CD4-positive, alpha-beta T cell treated with Interleukin-4 for 4 hours (primary cell): ENCODE measurements at regions not wholly inside any gene's neighbourhood (a gene's known extent, or its start where the extent isn't known, plus 50 kb on each side); places are given as distances from the start of the nearest gene placed in this dataset.
"Not testable (repeated sequence)": the region's sequence is repeated elsewhere in the genome, so short reads cannot be mapped to it uniquely, and the experiment has no call there.

Experiments used
- DNase-seq: peaks from one replicate; pipeline ENCODE4 v3.0.0-alpha.2; 2020

DNA sequence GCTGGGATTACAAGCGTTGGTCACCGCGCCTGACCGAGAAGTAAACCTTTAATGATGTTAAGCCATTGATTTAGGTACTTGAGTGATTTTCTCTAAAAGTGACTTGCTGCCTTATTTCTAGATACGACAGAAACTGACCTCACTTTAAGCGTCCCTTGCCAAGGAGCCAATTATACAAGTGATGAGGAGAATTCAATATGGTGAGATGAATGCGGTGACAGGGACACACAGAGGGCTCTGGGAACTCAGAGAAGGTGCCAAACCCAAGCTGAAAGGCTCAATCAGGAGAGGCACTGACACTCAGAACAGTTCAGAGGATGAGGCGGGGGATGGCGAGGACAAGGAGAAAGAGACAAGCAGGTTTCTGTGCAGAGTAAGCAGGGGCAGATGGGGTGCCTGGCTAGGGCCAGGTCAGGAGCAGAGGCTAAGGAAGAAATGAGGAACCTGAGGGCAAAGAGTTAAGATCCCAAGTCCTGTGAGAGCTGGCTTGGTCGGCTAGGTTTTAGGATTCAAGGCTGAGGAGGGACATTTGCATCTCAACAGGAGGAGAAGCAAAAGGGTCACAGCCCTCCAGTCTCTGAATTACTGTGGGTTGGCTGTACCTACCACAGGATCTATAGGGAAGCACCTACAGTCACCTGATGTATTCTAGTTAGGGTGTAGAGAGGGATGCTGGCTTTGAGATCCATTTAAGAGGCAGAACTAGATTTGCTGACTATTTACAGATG is 83.2 kb upstream of the USP24 start:
- DNase-seq: no peak

DNA sequence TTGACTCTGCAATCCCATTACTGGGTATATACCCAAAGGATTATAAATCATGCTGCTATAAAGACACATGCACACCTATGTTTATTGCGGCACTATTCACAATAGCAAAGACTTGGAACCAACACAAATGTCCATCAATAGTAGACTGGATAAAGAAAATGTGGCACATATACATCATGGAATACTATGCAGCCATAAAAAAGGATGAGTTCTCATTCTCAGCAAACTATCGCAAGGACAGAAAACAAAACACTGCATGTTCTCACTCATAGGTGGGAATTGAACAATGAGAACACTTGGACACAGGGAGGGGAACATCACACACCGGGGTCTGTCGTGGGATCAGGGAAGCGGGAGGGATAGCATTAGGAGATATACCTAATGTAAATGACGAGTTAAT is 81.1 kb upstream of the USP24 start:
- DNase-seq: not testable (repeated sequence)

DNA sequence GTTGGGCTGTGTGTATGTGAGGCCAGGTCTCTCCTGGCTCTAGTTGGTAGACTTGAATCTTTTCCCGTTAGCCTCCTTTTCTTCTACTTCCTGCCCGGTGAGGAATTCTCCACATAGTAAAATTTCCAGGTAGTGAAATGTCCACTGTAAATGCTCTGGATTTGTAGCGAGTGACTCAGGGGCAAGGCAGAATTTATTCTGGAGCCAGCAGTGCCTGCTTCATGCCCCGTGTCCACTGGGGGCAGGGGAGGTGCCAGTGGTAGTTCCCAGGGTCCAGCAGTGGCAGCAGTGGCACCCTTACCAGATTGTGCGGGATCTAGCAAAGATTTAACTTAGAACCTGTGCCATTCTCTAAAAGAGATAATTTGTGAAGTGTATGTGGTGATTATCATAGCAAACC is 74.5 kb upstream of the USP24 start:
- DNase-seq: no peak

DNA sequence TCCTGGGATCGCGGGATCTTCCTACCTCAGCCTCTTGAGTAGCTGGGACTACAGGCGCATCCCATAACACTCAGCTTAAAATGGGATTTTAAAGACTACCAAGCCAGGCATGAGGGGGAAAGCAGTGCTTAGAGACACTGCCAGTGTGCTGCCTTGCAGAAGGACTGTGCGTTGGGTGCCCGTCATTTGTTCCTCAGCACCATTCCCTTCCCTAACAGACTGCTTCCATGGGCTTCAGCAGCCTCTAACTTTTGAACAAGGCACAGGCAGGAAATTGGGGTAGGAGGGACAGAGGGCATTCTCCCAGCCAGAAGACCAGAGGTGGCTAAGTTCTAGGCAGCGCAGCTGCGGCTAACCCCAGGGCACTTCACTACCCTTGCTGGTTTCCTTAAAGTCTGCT is 73.9 kb upstream of the USP24 start:
- DNase-seq: no peak

DNA sequence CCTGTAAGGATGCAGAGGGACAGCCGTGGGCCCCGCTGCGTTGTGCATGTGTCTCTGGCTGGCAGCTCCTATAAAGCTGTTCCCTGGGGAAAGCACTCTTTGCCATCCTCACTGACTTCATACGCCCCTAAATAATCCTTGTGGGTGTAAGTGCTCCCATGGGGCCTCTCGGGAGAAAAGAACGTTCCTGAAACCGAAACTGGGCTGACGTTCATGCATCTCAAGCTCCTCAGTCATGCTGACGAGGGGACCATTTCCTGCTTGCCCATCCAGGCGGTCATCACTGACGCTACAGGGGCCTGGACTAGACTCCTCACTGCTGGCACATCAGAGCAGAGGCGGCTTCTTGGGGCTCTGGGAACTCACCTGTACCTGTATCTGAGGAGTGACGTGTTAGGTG is 73.1 kb upstream of the USP24 start:
- DNase-seq: no peak

DNA sequence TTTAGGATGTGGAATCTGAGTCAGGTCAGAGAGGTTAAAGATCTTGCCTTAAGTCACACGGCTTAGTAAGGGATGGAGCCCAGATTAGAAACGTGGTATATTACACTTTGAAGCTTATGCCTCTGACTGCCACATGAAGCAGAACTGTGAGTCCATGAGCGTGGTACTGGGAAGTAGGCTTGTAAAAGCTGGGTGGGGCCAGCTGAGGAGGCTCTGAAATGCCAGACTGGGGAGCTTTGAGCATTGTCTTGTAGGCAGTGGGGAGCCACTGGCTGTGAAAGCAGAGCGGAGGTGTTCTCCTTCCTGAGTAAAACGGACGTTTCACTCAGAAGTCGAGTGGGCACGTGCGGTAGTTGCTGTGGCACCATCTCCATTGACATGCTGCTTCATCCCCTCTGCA is 72.6 kb upstream of the USP24 start:
- DNase-seq: no peak

DNA sequence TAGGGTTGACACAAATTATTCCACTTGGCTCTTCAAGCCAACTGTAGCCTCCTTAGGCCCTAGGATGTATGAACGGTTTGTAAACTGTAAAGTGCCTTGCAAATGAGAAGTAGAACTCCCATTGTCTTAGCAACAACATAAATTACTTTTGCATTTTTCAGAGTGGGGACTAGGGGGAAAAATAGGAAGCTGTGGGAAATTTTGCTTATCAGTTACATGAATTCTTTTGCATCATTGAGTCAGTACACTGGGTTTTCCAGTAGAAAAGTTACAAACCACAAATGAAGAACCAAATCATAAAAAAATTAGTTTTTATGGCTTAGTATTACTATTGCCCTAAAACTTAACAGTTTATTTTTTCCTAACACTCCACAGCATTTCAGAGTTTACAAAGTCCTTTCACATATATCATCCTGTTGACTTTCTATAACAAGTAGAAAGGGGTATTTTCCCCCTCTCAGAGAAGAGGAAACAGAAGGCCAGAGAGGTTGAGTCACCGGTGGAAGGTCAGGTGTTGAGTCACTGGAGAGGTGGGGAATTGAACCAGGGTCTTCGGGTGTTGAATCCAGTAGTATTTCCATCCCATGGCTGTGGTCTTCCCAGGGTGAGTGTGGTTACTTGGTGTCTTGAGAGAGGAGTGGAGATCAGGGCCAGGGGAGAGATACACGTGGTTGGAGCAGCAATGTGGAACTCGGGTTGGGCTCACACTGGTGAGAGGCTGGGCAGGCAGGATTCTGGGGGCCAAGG is 71.9 kb upstream of the USP24 start:
- no peak for DNase-seq

DNA sequence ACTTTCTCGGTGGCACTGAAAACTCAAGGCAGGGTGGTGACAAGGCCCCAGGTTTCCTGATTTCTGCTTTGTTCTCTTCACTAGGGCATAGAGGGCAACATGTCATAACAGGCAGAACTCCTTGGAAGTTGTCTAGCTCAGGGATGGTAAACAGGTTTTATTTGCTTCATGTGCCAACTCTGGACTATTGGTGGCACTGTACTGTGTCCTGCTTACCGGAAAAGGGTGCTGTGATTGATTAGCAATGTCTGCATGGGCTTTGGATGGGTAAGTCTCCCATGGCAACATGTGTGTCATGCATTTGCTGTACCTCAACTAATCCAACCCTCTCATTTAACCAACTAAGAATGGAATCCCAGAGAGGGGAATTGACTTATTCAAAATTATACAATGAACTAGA is 70.7 kb upstream of the USP24 start:
- DNase-seq: no peak

DNA sequence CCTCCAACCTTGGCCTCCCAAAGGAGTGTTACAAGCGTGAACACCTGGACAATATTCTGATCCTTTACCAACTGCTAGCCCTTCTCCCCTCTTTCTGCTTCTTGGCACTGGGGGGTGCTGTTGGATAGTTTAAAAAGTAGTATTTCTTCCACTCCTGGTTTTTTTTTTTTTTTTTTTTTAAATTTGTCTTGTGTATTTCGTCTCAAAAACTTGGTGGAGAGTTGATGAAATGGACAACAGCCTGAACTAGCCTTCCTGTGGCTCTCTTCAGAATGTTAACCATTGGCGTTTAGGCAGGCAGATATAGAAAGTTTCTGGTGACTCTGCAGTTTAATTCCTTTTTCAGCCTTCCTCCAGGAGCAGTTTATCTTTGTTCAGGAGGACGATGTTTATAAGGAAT is 69.7 kb upstream of the USP24 start:
- no peak for DNase-seq

DNA sequence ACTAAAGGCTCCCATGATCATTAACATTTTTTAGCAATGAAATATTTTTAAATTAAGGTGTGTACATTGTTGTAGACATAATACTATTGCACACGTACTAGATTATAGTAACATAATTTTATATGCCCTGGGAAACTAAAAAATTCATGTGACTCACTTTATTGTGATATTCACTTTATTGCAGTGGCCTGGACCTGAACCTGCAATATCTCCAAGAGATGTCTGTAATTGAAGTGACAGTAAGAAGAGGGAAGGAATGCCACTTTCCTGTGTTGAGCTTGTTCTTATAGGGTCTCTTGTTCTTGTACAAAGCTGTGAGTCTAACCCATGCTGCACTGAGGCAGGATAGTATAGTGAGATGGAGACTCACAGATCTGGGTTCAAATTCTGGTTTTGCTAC is 66.9 kb upstream of the USP24 start:
- DNase-seq: no peak

DNA sequence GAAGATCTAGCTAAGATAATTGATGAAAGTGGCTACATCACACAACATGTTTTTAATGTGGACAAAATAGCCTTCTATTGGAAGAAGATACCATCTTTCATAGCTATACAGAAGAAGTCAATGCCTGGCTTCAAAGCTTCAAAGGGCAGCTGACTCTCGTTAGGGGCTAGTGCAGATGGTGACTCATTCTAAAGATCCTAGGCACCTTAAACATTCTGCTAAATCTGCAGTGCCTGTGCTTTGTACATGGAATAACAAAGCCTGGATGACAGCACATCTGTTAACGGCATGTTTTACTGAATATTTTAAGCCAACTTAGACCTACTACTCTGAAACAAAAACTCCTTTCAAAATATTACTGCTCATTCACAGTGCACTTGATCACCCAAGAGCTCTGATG is 65.6 kb upstream of the USP24 start:
- DNase-seq: no peak

DNA sequence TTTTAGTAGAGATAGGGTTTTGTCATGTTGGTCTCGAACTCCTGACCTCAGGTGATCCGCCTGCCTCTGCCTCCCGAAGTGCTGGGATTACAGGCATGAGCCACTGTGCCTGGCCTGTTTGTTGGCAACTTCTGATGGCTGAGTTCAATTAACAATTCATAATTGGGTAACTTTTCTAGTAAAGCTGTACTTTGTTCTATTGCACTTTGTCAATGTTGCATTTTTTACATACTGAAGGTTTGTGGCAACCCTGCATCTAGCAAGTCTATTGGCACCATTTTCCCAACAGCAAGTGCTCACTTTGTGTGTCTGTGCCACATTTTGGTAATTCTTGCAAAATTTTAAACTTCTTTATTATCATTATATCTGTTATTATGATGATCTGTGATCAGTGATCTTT is 64.5 kb upstream of the USP24 start:
- no peak for DNase-seq

DNA sequence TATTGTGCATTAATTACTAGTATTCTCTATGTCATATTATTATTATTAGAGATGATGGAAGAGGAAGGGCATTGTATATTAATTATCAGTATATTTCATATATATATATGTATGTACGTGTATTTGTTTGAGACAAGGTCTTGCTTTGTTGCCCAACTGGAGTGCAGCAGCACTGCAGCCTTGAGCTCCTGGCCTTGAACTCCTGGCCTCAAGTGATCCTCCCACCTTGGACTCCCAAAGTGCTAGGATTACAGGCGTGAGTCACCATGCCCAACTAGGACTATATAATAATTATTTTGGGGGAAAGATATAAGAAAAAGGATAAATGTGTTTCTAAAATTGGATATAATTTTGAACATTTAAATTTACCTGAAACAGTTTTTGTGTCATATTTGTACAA is 63.2 kb upstream of the USP24 start:
- no peak for DNase-seq

DNA sequence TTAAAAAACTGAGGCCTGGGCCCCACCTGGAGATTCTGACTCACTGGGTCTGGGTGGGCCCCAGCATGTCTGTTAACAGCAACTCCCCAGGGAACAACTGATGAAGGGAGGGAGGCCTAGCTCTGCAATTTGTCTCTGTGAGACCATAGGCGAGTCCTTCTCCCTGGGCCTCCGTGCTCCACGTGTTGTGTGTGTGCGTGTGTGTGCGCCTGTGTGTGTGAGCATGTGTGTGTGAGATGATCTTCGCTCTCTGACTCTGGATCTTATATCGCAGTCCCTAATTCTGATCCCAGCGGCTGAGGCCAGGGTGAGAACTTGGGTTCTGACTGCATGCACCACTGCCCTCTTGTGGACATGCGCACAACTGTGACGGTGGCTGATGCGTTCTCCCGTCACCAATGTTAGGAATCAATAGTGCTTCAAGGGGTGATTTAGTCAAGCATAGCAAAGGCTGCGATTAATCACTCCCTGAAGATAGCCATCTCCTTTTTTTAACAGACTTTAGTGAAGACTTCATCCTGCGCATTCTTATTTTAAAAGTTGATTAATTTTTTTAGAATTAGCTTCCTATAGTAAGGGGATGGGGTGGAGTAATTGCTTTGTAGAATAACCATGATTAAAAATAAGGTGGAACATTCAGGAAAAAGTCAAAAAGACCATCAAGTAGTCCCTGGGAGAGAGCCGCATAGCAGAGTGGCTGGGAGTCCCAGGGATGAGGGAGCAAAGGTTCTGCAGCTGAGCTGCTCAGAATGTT is 62.4 kb upstream of the USP24 start:
- peak; percentile 71 for DNase-seq

DNA sequence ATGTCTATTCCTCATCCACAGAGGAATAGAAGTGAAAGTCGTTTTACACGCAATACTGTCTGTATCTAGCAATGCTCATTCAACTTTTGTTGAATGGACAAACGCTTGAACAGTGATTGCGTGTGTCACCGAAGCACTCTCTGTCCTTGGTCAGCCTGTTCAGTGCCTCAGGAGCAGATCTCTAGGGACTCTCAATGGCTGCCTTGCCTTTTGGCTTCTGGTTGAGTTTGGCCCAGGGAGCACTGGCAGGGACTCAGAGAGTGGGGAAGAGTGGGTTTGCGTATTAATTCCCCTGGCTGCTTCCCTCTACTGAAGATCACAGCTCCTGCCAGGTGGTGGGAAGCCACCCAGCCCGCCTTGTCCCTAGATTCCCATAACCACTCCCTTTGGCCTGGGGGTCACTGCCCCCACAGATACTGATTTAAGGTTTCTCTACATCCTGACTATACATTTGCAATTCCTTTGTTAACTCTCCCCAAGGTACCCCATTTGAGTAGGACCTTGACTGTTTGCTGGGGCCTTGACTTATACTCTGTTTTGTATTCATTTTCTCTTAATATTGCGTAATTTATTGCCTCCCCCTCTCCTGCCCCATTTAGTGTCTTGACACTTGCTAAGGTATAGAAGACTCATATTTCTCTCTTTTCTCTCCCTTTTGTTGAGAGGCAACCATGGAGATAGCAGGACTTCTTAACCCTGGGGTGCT is 61.7 kb upstream of the USP24 start:
- no peak for DNase-seq

DNA sequence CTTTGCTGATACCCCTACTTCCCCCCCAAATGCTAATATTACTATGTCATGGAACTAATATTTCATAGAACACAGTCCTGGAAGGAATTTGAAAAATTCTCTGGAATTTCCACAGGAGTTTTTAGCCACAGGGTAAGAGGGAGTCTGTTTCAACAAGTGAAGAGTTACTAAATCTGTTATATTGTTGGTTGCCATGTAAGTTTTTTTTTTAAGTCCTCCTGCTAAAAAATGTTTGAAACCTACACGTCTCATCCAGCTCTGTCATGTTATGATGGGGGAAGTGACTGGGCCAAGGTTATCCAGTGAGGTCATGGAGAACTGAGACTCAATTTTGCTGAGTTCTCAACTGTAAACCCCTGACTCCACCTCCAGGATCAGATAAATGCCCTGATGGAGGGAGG is 60.8 kb upstream of the USP24 start:
- DNase-seq: no peak

DNA sequence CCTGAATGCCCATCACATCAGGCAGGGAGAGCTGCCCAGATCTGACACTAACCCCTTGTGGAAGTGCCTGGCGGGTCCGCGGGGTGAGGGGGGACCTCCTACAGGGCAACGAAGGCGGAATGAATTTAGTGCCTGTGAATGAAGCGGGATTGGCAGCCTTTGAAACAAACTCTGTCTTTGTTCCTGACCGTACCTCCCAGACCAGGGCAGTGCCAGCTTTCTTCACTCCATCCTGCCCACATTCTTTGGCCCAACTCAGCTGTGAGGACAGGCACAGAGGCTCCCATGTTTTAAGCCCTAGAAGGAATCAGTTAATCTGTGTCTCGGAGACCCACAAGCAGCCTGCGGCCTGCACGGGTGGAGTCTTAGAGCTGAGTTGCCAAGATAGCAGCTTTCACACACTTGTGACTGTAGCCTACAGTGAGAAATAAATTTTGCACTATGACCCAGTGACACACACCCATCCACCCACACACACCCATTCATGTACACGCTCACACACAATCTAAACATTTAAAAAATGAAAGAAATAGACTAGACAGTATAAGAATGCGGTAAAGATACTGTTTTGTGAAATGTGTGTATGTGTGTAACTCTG is 60.1 kb upstream of the USP24 start:
- no peak for DNase-seq

DNA sequence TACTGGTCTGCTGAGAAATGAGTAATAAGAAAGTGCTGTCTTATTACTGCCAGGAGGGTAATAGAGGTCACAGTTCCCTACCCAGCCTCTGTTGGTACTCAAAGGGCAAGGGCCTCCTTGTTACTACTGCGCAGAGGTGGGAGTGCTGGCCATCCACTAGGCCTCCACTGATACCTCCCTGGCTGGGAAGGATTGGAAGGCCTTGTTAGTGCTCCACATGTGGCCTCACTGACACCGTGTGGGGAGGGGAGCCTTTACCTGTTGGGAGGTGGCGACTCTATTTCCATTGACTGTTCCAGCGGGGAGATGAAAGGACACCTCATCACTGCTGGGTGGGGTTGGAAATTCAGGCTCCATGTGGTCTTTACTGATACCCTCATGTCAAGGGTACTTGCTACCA is 57.8 kb upstream of the USP24 start:
- no peak for DNase-seq
